Retinal pigment epithelial cell (primary cell): ENCODE measurements at regions not wholly inside any gene's neighbourhood (a gene's known extent, or its start where the extent isn't known, plus 50 kb on each side); places are given as distances from the start of the nearest gene placed in this dataset.
A peak's percentile ranks its signal among the peaks of the same experiment; 100 is the strongest.

Experiments used
- DNase-seq: peaks from one replicate; pipeline ENCODE4 v3.0.0-alpha.2; 2010; ENCODE audit warnings: low read depth
- H3K4me3 ChIP-seq: 2 replicates; pipeline ENCODE4 v1.5.1; 2011; ENCODE audit warnings: mild to moderate bottlenecking, low read length, control low read depth, moderate library complexity
- CTCF ChIP-seq: conservative IDR thresholded peaks from 2 replicates; pipeline ENCODE4 v1.5.1; 2011; ENCODE audit warnings: low read depth, low read length, control low read depth, inconsistent platforms

GRCh38 chr14:62436261-62436660, 609.0 kb downstream of the KCNH5 start:
- DNase-seq, result no peak
- no peak for TF ChIP-seq CTCF
- H3K4me3 ChIP-seq, result no peak overlapping the region

GRCh38 chr14:62439210-62439609, 606.0 kb downstream of the KCNH5 start:
- no peak for TF ChIP-seq CTCF
- no peak overlapping the region for H3K4me3 ChIP-seq
- DNase-seq, result no peak

- no peak for TF ChIP-seq CTCF
- no peak overlapping the region for H3K4me3 ChIP-seq
- DNase-seq, result peak; percentile 54
Observed at GRCh38 chr14:62443796-62444195, 601.5 kb downstream of the KCNH5 start.

- DNase-seq, result no peak
- TF ChIP-seq CTCF, result no peak
- no peak overlapping the region for H3K4me3 ChIP-seq
Observed at GRCh38 chr14:62445570-62445969, 599.7 kb downstream of the KCNH5 start.

GRCh38 chr14:62451221-62451620, 594.0 kb downstream of the KCNH5 start:
- no peak overlapping the region for H3K4me3 ChIP-seq
- DNase-seq, result no peak
- no peak for TF ChIP-seq CTCF

GRCh38 chr14:62453226-62453625, 592.0 kb downstream of the KCNH5 start:
- no peak for DNase-seq
- TF ChIP-seq CTCF, result no peak
- H3K4me3 ChIP-seq, result no peak overlapping the region

- no peak for DNase-seq
- H3K4me3 ChIP-seq, result no peak overlapping the region
Observed at GRCh38 chr14:62455446-62455845, 589.8 kb downstream of the KCNH5 start.

More at GRCh38 chr14:62455446-62455845, 589.8 kb downstream of the KCNH5 start:
- no peak for TF ChIP-seq CTCF
